Left lung (tissue), 4 donors: ENCODE measurements at regions not wholly inside any gene's neighbourhood (a gene's known extent, or its start where the extent isn't known, plus 50 kb on each side); places are given as distances from the start of the nearest gene placed in this dataset.

Experiments used
- ATAC-seq: fragments of 200-7000 bp; cut with Tn5 transposase; one replicate; pipeline ENCODE4 v1.9.1; 2020; ENCODE audit warnings: moderate library complexity
- DNase-seq, 4 donors: peaks; one replicate each; pipeline ENCODE4 v3.0.0-alpha.2; 2013 to 2020
- H3K27ac ChIP-seq, 2 donors: fragments of 200-600 bp; sonication (generic) in 1 of 2; one replicate each; pipeline versions ENCODE4 v1.5.0 to v1.8.0; 2020 to 2021
- H3K27me3 ChIP-seq, 2 donors: fragments of 200-600 bp; sonication (generic) in 1 of 2; one replicate each; pipeline versions ENCODE4 v1.5.0 to v1.8.0; 2020 to 2021
- H3K36me3 ChIP-seq, 2 donors: fragments of 200-600 bp; sonication (generic) in 1 of 2; one replicate each; pipeline versions ENCODE4 v1.5.0 to v1.8.0; 2020 to 2021
- H3K4me1 ChIP-seq, 2 donors: fragments of 200-600 bp; one replicate each; pipeline ENCODE4 v1.8.0; 2021
- H3K4me3 ChIP-seq, 2 donors: fragments of 200-600 bp; sonication (generic) in 1 of 2; one replicate each; pipeline versions ENCODE4 v1.5.0 to v1.8.0; 2020 to 2021; ENCODE audit warnings: mild to moderate bottlenecking in 1 of 2
- H3K9me3 ChIP-seq, 2 donors: fragments of 200-600 bp; sonication (generic) in 1 of 2; one replicate each; pipeline versions ENCODE4 v1.5.0 to v1.8.0; 2020 to 2021
- intact Hi-C, 2 donors: fragments of 100-400 bp; cut with DNase I; formaldehyde crosslinking; loops; one replicate each; pipeline versions ENCODE4 v1.11.2 to v1.14.2; 2022
- TF ChIP-seq, protein P1 (sequence below), 2 donors: fragments of 200-600 bp; sonication (generic) in 1 of 2; IDR thresholded peaks; one replicate each; pipeline versions ENCODE4 v1.5.0 to v1.8.0; 2021; ENCODE audit warnings: antibody characterized with exemption in 2 of 2
- donor health status: DM: no; HTN: yes; CAD: no.
- donor health status: DM: no; HTN: no; CAD: no.

DNA sequence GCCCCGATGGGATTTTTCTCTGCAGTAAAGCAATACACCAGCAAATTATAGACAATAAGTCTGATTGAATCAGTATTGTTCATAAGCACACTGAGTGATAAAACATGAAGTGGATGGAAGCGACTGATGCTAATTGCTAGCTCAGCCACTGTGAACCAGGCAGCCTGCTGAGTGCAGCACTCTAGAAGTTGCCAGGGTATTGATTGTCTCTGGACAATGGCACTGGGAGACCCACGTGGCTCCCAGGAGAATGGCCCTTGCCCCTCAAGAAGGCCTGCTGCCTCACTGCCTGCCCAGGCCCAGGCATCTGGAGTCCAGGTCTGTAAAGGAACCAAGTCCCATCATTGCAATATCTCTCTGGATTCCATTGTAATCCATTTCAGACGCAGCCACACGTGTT lies 80.4 kb upstream of the TCERG1L start:
- H3K27ac ChIP-seq: no peak overlapping the region
- H3K9me3 ChIP-seq: no peaks in the 10 kb centered on the region
- intact Hi-C loops: no loop called here
- TF ChIP-seq, protein P1, sequence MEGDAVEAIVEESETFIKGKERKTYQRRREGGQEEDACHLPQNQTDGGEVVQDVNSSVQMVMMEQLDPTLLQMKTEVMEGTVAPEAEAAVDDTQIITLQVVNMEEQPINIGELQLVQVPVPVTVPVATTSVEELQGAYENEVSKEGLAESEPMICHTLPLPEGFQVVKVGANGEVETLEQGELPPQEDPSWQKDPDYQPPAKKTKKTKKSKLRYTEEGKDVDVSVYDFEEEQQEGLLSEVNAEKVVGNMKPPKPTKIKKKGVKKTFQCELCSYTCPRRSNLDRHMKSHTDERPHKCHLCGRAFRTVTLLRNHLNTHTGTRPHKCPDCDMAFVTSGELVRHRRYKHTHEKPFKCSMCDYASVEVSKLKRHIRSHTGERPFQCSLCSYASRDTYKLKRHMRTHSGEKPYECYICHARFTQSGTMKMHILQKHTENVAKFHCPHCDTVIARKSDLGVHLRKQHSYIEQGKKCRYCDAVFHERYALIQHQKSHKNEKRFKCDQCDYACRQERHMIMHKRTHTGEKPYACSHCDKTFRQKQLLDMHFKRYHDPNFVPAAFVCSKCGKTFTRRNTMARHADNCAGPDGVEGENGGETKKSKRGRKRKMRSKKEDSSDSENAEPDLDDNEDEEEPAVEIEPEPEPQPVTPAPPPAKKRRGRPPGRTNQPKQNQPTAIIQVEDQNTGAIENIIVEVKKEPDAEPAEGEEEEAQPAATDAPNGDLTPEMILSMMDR (IDR thresholded peaks at IDR 0.05): no peak
- no peaks in the 10 kb centered on the region for H3K36me3 ChIP-seq
- no peak overlapping the region for H3K4me3 ChIP-seq
- no peaks in the 10 kb centered on the region for H3K4me1 ChIP-seq
- DNase-seq (no peak), ATAC-seq (no peak)
- H3K27me3 ChIP-seq: peaks cover 0 to 22% of the 10 kb centered on the region in 2 donors

DNA sequence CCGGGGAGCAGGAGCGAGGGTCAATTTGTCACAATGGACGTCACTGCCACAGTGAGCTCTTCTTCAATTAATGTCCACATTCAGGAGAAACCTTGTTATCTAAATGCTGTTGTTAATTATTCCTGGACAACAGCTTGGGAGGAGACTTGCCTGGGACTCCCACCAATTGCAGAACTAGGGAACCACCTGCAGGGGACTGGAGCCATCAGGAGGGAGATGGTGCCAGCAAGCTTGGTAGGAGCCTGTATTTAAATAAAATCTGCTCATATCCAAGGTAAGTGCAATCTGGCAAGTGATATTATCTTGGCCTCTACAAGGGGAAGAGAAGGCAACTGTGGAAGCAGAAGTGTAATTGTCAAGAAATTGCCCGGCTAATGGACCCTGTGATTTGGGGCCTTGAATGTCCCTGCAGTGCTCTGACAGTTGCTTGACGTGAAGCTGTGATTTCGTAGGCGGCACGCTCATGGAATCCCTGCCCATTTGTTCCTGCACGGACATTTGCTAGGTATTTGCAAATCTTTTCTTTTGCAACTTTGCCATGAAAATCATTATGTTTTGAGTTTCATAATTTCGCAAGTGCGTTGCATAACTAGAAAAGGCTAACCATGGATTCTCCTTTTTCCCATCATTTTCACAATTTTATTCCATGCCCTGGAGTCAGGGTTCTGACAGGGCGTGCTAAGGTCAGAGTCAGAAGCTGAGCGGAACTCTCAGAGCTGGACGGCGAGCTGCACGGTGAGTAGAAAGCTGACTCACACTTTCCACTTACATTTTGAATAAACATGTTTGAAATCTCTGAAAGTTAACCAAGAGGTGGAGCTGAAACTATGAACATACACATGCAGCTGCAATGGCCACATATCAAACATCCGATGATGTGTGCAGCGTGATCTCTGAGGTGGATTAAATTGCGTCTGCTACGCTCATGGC lies 84.9 kb upstream of the TCERG1L start:
- intact Hi-C loops: no loop called here
- ATAC-seq: peak; percentile 76

DNA sequence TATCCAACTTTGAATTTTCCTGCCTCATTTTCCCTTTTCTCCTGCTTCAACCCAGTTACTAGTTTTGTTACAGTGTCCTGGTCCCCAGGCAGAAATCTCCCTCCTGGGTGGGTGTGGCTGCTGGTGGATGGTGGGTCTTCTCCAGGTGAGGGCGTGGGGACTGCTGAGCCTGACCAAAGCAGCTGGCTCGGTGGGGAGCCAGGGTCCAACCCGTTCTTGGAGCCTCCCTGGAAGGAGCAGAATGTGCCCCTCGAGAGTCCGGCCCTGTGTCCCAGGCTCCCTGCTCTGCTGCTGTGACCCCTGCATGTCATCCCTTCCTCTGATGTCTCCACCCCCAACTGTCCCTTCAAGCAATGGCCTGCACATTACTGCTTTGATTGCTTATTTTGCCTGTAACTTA lies 86.6 kb upstream of the TCERG1L start:
- DNase-seq: no peak
- Histone ChIP-seq H3K9me3 (no peaks in the 10 kb centered on the region), H3K4me3 (no peak overlapping the region), H3K4me1 (no peaks in the 10 kb centered on the region), H3K27me3 (peaks cover 0 to 49% of the 10 kb centered on the region in 2 donors), H3K36me3 (no peaks in the 10 kb centered on the region), H3K27ac (no peak overlapping the region)
- intact Hi-C loops: no loop called here
- no peak for ATAC-seq
- TF ChIP-seq, protein P1 (IDR thresholded peaks at IDR 0.05): no peak

More for the DNA sequence above, 84.9 kb upstream of the TCERG1L start:
- H3K4me3 ChIP-seq: no peak overlapping the region
- peak in 2 of 4 donors; percentile 13 to 15 for DNase-seq
- no peaks in the 10 kb centered on the region for H3K9me3 ChIP-seq
- no peak overlapping the region for H3K27ac ChIP-seq
- H3K4me1 ChIP-seq: no peaks in the 10 kb centered on the region
- no peaks in the 10 kb centered on the region for H3K36me3 ChIP-seq
- peaks cover 0 to 40% of the 10 kb centered on the region in 2 donors for H3K27me3 ChIP-seq
- TF ChIP-seq, protein P1 (IDR thresholded peaks at IDR 0.05): no peak

DNA sequence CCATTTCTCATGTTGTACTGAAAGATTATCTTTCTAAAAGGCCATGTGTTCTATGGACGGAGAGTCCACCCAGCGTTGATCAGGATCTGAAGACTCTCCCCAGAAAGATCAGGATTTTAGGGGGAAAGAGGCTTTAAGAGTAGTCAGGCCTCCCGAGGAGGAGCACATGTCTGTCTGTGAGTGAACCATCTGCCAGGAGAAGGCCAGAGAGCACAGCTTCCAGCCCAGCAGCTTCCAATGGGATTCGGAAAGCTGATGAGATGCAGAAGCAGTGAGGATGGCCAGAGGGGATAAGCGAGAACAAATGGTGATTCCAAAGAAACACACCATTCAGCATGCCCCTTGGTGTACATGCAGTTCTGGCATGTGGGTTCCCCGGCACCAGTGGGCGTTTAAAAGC lies 88.5 kb upstream of the TCERG1L start:
- peaks cover 0 to 62% of the 10 kb centered on the region in 2 donors for H3K27me3 ChIP-seq
- intact Hi-C loops: no loop called here
- ATAC-seq (no peak), DNase-seq (no peak)
- no peak overlapping the region for H3K4me3 ChIP-seq
- TF ChIP-seq, protein P1 (IDR thresholded peaks at IDR 0.05): no peak
- no peaks in the 10 kb centered on the region for H3K36me3 ChIP-seq
- H3K9me3 ChIP-seq: no peaks in the 10 kb centered on the region
- no peaks in the 10 kb centered on the region for H3K4me1 ChIP-seq
- no peak overlapping the region for H3K27ac ChIP-seq

DNA sequence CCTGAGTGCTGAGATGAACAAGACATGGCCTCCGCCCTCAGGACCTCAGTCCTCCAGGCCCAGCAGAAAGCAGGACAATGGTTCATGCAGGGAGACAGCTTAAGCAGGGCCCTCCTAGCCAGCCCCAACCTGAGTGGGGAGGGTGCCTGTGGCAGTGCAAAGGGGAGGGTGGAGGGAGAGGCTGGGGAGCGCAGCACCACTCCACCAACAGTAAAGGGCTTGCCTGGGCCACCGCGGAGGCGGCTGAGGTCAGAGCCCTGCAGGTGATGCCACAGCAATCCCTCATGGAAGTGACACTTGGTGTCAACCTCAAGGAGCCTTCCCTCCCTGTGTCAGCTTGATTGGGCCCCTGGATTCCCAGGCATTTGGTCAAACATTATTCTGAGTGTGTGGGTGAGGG lies 89.0 kb upstream of the TCERG1L start:
- no peak overlapping the region for H3K27ac ChIP-seq
- DNase-seq (no peak), ATAC-seq (no peak)
- TF ChIP-seq, protein P1 (IDR thresholded peaks at IDR 0.05): no peak
- no peaks in the 10 kb centered on the region for H3K9me3 ChIP-seq
- intact Hi-C loops: no loop called here
- peaks cover 0 to 62% of the 10 kb centered on the region in 2 donors for H3K27me3 ChIP-seq
- H3K4me1 ChIP-seq: no peaks in the 10 kb centered on the region
- H3K36me3 ChIP-seq: no peaks in the 10 kb centered on the region
- H3K4me3 ChIP-seq: no peak overlapping the region
